IMR-90 (cell line): ENCODE measurements at regions not wholly inside any gene's neighbourhood (a gene's known extent, or its start where the extent isn't known, plus 50 kb on each side); places are given as distances from the start of the nearest gene placed in this dataset.

ENCODE experiments used
- MXI1 ChIP-seq: IDR thresholded peaks from 2 replicates; pipeline ENCODE4 v1.6.1; 2012; ENCODE audit warnings: low read depth, mild to moderate bottlenecking, low read length, moderate library complexity, borderline replicate concordance
- NFE2L2 ChIP-seq: fragments of 150-350 bp; IDR thresholded peaks from 2 replicates; pipeline ENCODE4 v1.6.1; 2016; ENCODE audit warnings: low read depth, mild to moderate bottlenecking, low read length
- RAD21 ChIP-seq: IDR thresholded peaks from 2 replicates; pipeline ENCODE4 v1.6.1; 2012; ENCODE audit warnings: low read length, improper control_type of control experiment
- TF ChIP-seq, protein P1 (sequence below): conservative IDR thresholded peaks from 2 replicates; pipeline ENCODE4 v1.5.1; 2012; ENCODE audit warnings: mild to moderate bottlenecking, low read depth, low read length, improper control_type of control experiment

DNA sequence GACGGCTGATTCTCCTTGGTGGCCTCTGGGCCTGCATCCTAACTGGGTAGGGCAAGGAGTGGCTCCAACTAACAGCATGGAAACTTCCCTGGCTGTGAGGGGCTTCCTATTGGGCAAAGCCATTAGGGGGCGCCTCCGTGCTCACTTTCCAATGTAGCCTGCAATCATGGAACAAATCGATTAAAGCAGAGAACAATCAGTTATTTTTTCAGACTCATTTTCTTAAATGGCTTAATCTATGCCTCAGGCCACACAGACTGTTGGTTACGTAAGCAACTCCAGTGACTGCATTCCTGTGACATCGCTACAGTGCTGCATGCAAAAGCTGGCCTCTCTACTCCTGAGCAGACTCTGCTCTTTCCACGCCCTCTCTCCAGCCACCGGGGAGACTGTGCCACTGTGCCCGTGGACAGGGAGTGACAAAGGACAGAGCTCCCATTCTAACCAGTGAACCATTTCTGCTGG lies 278.9 kb downstream of the KLF13 start:
- no peak for TF ChIP-seq MXI1
- TF ChIP-seq, protein P1, sequence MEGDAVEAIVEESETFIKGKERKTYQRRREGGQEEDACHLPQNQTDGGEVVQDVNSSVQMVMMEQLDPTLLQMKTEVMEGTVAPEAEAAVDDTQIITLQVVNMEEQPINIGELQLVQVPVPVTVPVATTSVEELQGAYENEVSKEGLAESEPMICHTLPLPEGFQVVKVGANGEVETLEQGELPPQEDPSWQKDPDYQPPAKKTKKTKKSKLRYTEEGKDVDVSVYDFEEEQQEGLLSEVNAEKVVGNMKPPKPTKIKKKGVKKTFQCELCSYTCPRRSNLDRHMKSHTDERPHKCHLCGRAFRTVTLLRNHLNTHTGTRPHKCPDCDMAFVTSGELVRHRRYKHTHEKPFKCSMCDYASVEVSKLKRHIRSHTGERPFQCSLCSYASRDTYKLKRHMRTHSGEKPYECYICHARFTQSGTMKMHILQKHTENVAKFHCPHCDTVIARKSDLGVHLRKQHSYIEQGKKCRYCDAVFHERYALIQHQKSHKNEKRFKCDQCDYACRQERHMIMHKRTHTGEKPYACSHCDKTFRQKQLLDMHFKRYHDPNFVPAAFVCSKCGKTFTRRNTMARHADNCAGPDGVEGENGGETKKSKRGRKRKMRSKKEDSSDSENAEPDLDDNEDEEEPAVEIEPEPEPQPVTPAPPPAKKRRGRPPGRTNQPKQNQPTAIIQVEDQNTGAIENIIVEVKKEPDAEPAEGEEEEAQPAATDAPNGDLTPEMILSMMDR = peak; percentile 29
- TF ChIP-seq RAD21 = no peak
- no peak for TF ChIP-seq NFE2L2
